Keratinocyte (primary cell): ENCODE measurements at regions not wholly inside any gene's neighbourhood (a gene's known extent, or its start where the extent isn't known, plus 50 kb on each side); places are given as distances from the start of the nearest gene placed in this dataset.

Experiments used
- DNase-seq: peaks from one replicate; pipeline ENCODE4 v3.0.0-alpha.2; 2011; ENCODE audit warnings: low read depth, missing footprints, low spot score
- FAIRE-seq: peaks from 2 replicates; lab custom pipeline; 2011; peaks lifted over from hg19 to GRCh38; lab: Jason Lieb, UNC
- H2AFZ ChIP-seq: 2 replicates; pipeline ENCODE4 v1.6.0; 2012; ENCODE audit warnings: low read length, control low read depth, inconsistent platforms; ENCODE audit not compliant: control insufficient read depth
- H3K27ac ChIP-seq: 2 replicates; pipeline ENCODE4 v1.5.1; 2011; ENCODE audit warnings: low read length; ENCODE audit not compliant: control insufficient read depth, insufficient read depth
- H3K27me3 ChIP-seq: 3 replicates; pipeline ENCODE4 v1.6.0; 2011; ENCODE audit warnings: low read length; ENCODE audit not compliant: control insufficient read depth, insufficient read depth; ENCODE audit errors: extremely low read depth
- H3K36me3 ChIP-seq, 2 experiments: 2 replicates in 1 of 2; 3 replicates in 1 of 2; pipeline ENCODE4 v1.5.1; 2011; ENCODE audit warnings: low read length in 2 of 2, mild to moderate bottlenecking in 1 of 2; ENCODE audit not compliant: control insufficient read depth in 2 of 2, insufficient read depth in 2 of 2; ENCODE audit errors: extremely low read depth in 1 of 2
- H3K4me1 ChIP-seq: 3 replicates; pipeline ENCODE4 v1.5.1; 2011; ENCODE audit warnings: low read length; ENCODE audit not compliant: control insufficient read depth, insufficient read depth; ENCODE audit errors: extremely low read depth
- H3K4me2 ChIP-seq: 3 replicates; pipeline ENCODE4 v1.6.0; 2011; ENCODE audit warnings: low read depth, low read length; ENCODE audit not compliant: control insufficient read depth, insufficient read depth; ENCODE audit errors: extremely low read depth
- H3K4me3 ChIP-seq, 3 experiments: fragments of 200-600 bp in 1 of 3; sonication (generic) in 1 of 3; 2 replicates in 2 of 3; 3 replicates in 1 of 3; pipeline ENCODE4 v1.5.1; 2011 to 2016; ENCODE audit warnings: low read length in 3 of 3, mild to moderate bottlenecking in 3 of 3, control low read depth in 2 of 3, inconsistent platforms in 1 of 3, low read depth in 1 of 3, mixed read lengths in 1 of 3, mixed run types in 1 of 3, moderate library complexity in 1 of 3; ENCODE audit not compliant: control insufficient read depth in 2 of 3, insufficient read depth in 2 of 3; ENCODE audit errors: extremely low read depth in 1 of 3
- H3K79me2 ChIP-seq: 2 replicates; pipeline ENCODE4 v1.6.0; 2012; ENCODE audit warnings: low read length; ENCODE audit not compliant: control insufficient read depth, insufficient read depth
- H3K9ac ChIP-seq: 3 replicates; pipeline ENCODE4 v1.6.0; 2011; ENCODE audit warnings: low read length; ENCODE audit not compliant: control insufficient read depth, insufficient read depth; ENCODE audit errors: extremely low read depth
- H3K9me1 ChIP-seq: 3 replicates; pipeline ENCODE4 v1.6.0; 2011; ENCODE audit warnings: low read length; ENCODE audit not compliant: control insufficient read depth, insufficient read depth; ENCODE audit errors: extremely low read depth
- H3K9me3 ChIP-seq: 2 replicates; pipeline ENCODE4 v1.5.1; 2012; ENCODE audit warnings: low read depth, low read length; ENCODE audit not compliant: control insufficient read depth
- H4K20me1 ChIP-seq: 3 replicates; pipeline ENCODE4 v1.6.0; 2011; ENCODE audit warnings: low read length; ENCODE audit not compliant: control insufficient read depth, insufficient read depth; ENCODE audit errors: extremely low read depth
- EZH2 ChIP-seq: IDR thresholded peaks from one replicate; pipeline ENCODE4 v1.6.1; 2012; ENCODE audit warnings: inconsistent platforms, mild to moderate bottlenecking, low read length, moderate library complexity
- dilution Hi-C: fragments of 300-500 bp; cut with MboI; formaldehyde crosslinking; loops from one replicate; pipeline ENCODE4 v1.7.0; 2020; ENCODE audit warnings: low sequenced_read_pairs; ENCODE audit not compliant: extremely low pct_ligation_motif_present
- TF ChIP-seq, protein P1 (sequence below), 3 experiments: IDR thresholded peaks in 1 of 3; conservative IDR thresholded peaks in 1 of 3; optimal IDR thresholded peaks in 1 of 3; 2 replicates in 2 of 3; 3 replicates in 1 of 3; pipeline versions ENCODE3 to v1.5.1; 2011; ENCODE audit warnings: low read length in 3 of 3, mild to moderate bottlenecking in 3 of 3, moderate library complexity in 2 of 3, control low read depth in 1 of 3, inconsistent platforms in 1 of 3; ENCODE audit not compliant: insufficient read depth in 2 of 3; ENCODE audit errors: extremely low read depth in 1 of 3

DNA sequence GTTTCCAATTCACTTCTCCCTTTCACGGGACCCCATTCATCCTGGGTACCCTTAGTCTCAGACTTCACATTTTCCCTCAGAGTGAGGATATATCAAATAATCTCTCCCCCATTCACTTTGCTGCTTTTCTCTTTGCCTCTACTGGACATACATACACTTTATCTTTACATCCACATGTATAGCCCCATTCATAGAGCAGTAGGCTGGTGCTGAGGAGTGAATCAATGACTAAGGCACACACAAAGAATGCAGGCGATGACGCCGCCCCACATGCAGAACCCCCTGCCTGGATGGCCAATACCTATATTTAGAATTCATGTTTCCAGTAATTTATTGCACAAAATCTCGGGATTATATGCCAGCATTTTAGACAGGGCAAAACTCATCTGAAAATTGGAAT lies 554.3 kb upstream of the TENM3 start:
- Histone ChIP-seq H4K20me1 (no peaks in the 10 kb centered on the region), H3K36me3 (no peaks in the 10 kb centered on the region), H2AFZ (no peak overlapping the region), H3K9ac (no peak overlapping the region), H3K4me1 (no peaks in the 10 kb centered on the region), H3K4me2 (no peak overlapping the region), H3K9me1 (no peaks in the 10 kb centered on the region), H3K27me3 (no peaks in the 10 kb centered on the region), H3K79me2 (no peaks in the 10 kb centered on the region), H3K9me3 (no peaks in the 10 kb centered on the region), H3K27ac (no peak overlapping the region), H3K4me3 (no peak overlapping the region)
- dilution Hi-C loops = no loop called here
- TF ChIP-seq EZH2 = no peak
- TF ChIP-seq, protein P1, sequence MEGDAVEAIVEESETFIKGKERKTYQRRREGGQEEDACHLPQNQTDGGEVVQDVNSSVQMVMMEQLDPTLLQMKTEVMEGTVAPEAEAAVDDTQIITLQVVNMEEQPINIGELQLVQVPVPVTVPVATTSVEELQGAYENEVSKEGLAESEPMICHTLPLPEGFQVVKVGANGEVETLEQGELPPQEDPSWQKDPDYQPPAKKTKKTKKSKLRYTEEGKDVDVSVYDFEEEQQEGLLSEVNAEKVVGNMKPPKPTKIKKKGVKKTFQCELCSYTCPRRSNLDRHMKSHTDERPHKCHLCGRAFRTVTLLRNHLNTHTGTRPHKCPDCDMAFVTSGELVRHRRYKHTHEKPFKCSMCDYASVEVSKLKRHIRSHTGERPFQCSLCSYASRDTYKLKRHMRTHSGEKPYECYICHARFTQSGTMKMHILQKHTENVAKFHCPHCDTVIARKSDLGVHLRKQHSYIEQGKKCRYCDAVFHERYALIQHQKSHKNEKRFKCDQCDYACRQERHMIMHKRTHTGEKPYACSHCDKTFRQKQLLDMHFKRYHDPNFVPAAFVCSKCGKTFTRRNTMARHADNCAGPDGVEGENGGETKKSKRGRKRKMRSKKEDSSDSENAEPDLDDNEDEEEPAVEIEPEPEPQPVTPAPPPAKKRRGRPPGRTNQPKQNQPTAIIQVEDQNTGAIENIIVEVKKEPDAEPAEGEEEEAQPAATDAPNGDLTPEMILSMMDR (optimal IDR thresholded peaks at IDR 0.05 in 1 of 3, IDR thresholded peaks at IDR 0.05 in 1 of 3, conservative IDR thresholded peaks at IDR 0.05 in 1 of 3; ENCODE audit: extremely low read depth in 1 of 3, insufficient read depth in 2 of 3, low read length in 3 of 3) = no peak
- FAIRE-seq = no peak
- DNase-seq = no peak

DNA sequence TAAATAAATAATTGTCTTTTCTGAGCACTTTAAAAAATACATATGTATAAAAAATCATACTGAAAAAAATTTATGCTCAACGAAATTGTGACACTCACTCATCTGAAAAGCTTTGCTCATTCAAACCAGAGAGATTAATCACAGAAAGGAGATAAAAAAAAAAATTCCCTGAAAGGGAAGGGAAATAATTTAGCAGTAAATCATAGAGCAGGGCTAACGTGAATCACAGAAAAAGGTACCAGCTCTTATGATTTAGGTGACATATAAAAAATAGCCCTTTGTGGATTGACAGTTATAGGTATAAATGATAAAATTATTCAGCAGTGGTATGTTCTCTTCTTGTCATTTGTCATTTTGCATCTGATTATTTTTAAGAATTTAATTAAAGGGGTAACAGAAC lies 552.7 kb upstream of the TENM3 start:
- Histone ChIP-seq H3K9ac (no peak overlapping the region), H3K4me1 (no peaks in the 10 kb centered on the region), H3K4me2 (no peak overlapping the region), H3K79me2 (no peaks in the 10 kb centered on the region), H3K27me3 (no peaks in the 10 kb centered on the region), H3K27ac (no peak overlapping the region), H3K9me3 (no peaks in the 10 kb centered on the region), H4K20me1 (no peaks in the 10 kb centered on the region), H2AFZ (no peak overlapping the region), H3K36me3 (no peaks in the 10 kb centered on the region), H3K9me1 (no peaks in the 10 kb centered on the region), H3K4me3 (no peak overlapping the region)
- FAIRE-seq (no peak), DNase-seq (no peak)
- TF ChIP-seq EZH2 = no peak
- TF ChIP-seq, protein P1 (optimal IDR thresholded peaks at IDR 0.05 in 1 of 3, IDR thresholded peaks at IDR 0.05 in 1 of 3, conservative IDR thresholded peaks at IDR 0.05 in 1 of 3; ENCODE audit: extremely low read depth in 1 of 3, insufficient read depth in 2 of 3, low read length in 3 of 3) = no peak
- dilution Hi-C loops = no loop called here
